ENCODE measurements at regions not wholly inside any gene's neighbourhood (a gene's known extent, or its start where the extent isn't known, plus 50 kb on each side); places are given as distances from the start of the nearest gene placed in this dataset.
"Not testable (repeated sequence)": the region's sequence is repeated elsewhere in the genome, so short reads cannot be mapped to it uniquely, and the experiment has no call there.

- no peak for ATAC-seq
- TF ChIP-seq ZNF70 (CRISPR knock-in tag; IDR thresholded peaks at IDR 0.05) (no peak), OSR1 (CRISPR knock-in tag; IDR thresholded peaks at IDR 0.05) (no peak), GLIS3 (CRISPR knock-in tag; IDR thresholded peaks at IDR 0.05) (no peak), PPARA (CRISPR knock-in tag; IDR thresholded peaks at IDR 0.05; ENCODE audit: borderline replicate concordance) (no peak), TCF4 (CRISPR knock-in tag; IDR thresholded peaks at IDR 0.05; ENCODE audit: borderline replicate concordance) (no peak), ESRRG (CRISPR knock-in tag; IDR thresholded peaks at IDR 0.05) (no peak), CSRNP3 (CRISPR knock-in tag; IDR thresholded peaks at IDR 0.05) (no peak), PATZ1 (CRISPR knock-in tag; IDR thresholded peaks at IDR 0.05; ENCODE audit: borderline replicate concordance) (no peak), TOX (CRISPR knock-in tag; IDR thresholded peaks at IDR 0.05; ENCODE audit: borderline replicate concordance) (no peak), ISL1 (CRISPR knock-in tag; IDR thresholded peaks at IDR 0.05) (no peak), ARNTL (CRISPR knock-in tag; IDR thresholded peaks at IDR 0.05; ENCODE audit: borderline replicate concordance, low read depth) (no peak), TSHZ2 (CRISPR knock-in tag; IDR thresholded peaks at IDR 0.05) (no peak), CSDC2 (CRISPR knock-in tag; IDR thresholded peaks at IDR 0.05) (no peak), SNAI2 (CRISPR knock-in tag; IDR thresholded peaks at IDR 0.05) (no peak), ZNF8 (CRISPR knock-in tag; IDR thresholded peaks at IDR 0.05) (no peak), ZNF565 (CRISPR knock-in tag; conservative IDR thresholded peaks at IDR 0.05; ENCODE audit: low read depth) (no peak)
These were observed 194.3 kb upstream of the DAAM1 start for GRCh38 chr14:58994130-58994529.

GRCh38 chr14:59004012-59004411 lies 184.5 kb upstream of the DAAM1 start:
- TF ChIP-seq CSRNP3 (CRISPR knock-in tag; IDR thresholded peaks at IDR 0.05): no peak
- no peak for TF ChIP-seq POU6F1 (CRISPR knock-in tag; IDR thresholded peaks at IDR 0.05; ENCODE audit: borderline replicate concordance, low read depth)
- TF ChIP-seq CREB5 (CRISPR knock-in tag; IDR thresholded peaks at IDR 0.05; ENCODE audit: low read depth): no peak
- TF ChIP-seq OSR1 (CRISPR knock-in tag; IDR thresholded peaks at IDR 0.05): no peak
- TF ChIP-seq CSDC2 (CRISPR knock-in tag; IDR thresholded peaks at IDR 0.05): no peak
- TF ChIP-seq ARNTL (CRISPR knock-in tag; IDR thresholded peaks at IDR 0.05; ENCODE audit: borderline replicate concordance, low read depth): no peak
- TF ChIP-seq ZFP3 (CRISPR knock-in tag; IDR thresholded peaks at IDR 0.05): no peak
- TF ChIP-seq ZNF8 (CRISPR knock-in tag; IDR thresholded peaks at IDR 0.05): no peak
- TF ChIP-seq ZNF565 (CRISPR knock-in tag; conservative IDR thresholded peaks at IDR 0.05; ENCODE audit: low read depth): no peak
- no peak for TF ChIP-seq ESRRG (CRISPR knock-in tag; IDR thresholded peaks at IDR 0.05)
- no peak for TF ChIP-seq RARB (CRISPR knock-in tag; IDR thresholded peaks at IDR 0.05)
- no peak for TF ChIP-seq ZC3H10 (CRISPR knock-in tag; IDR thresholded peaks at IDR 0.05)
- TF ChIP-seq PPARA (CRISPR knock-in tag; IDR thresholded peaks at IDR 0.05; ENCODE audit: borderline replicate concordance): no peak
- TF ChIP-seq ISL1 (CRISPR knock-in tag; IDR thresholded peaks at IDR 0.05): no peak
- no peak for TF ChIP-seq BACH2 (CRISPR knock-in tag; IDR thresholded peaks at IDR 0.05; ENCODE audit: borderline replicate concordance)
- TF ChIP-seq PATZ1 (CRISPR knock-in tag; IDR thresholded peaks at IDR 0.05; ENCODE audit: borderline replicate concordance): no peak
- TF ChIP-seq TOX (CRISPR knock-in tag; IDR thresholded peaks at IDR 0.05; ENCODE audit: borderline replicate concordance): no peak
- ATAC-seq: no peak

GRCh38 chr14:59006179-59006578 lies 182.3 kb upstream of the DAAM1 start:
- not testable (repeated sequence) for ATAC-seq
